RWPE2 (cell line): ENCODE measurements at regions not wholly inside any gene's neighbourhood (a gene's known extent, or its start where the extent isn't known, plus 50 kb on each side); places are given as distances from the start of the nearest gene placed in this dataset.
"Not testable (repeated sequence)": the region's sequence is repeated elsewhere in the genome, so short reads cannot be mapped to it uniquely, and the experiment has no call there.

Source experiments
- ATAC-seq: fragments of 200-7000 bp; cut with Tn5 transposase; 3 replicates; pipeline ENCODE4 v1.9.1; 2021; ENCODE audit warnings: low read depth
- DNase-seq: peaks from one replicate; pipeline ENCODE4 v3.0.0-alpha.2; 2020; ENCODE audit warnings: low spot score
- H3K27ac ChIP-seq: fragments of 450-650 bp; 2 replicates; pipeline ENCODE4 v1.5.1; 2017; ENCODE audit warnings: mild to moderate bottlenecking; ENCODE audit not compliant: poor library complexity, severe bottlenecking
- H3K27me3 ChIP-seq: fragments of 250-450 bp; sonication (Bioruptor Pico); 2 replicates; pipeline ENCODE4 v1.5.1; 2021; ENCODE audit warnings: mild to moderate bottlenecking, moderate library complexity; ENCODE audit not compliant: insufficient read depth, poor library complexity, severe bottlenecking
- H3K36me3 ChIP-seq: fragments of 250-450 bp; sonication (Bioruptor Pico); 2 replicates; pipeline ENCODE4 v1.5.1; 2020; ENCODE audit warnings: low read depth, mild to moderate bottlenecking, moderate library complexity
- H3K4me1 ChIP-seq: fragments of 250-450 bp; sonication (Bioruptor Pico); 2 replicates; pipeline ENCODE4 v1.5.1; 2021; ENCODE audit warnings: mild to moderate bottlenecking, moderate library complexity; ENCODE audit not compliant: insufficient read depth, poor library complexity, severe bottlenecking
- H3K4me3 ChIP-seq: fragments of 250-450 bp; sonication (Bioruptor Pico); 2 replicates; pipeline ENCODE4 v1.5.1; 2021; ENCODE audit warnings: mild to moderate bottlenecking, moderate library complexity; ENCODE audit not compliant: severe bottlenecking
- H3K9me3 ChIP-seq: fragments of 250-450 bp; sonication (Bioruptor Pico); 2 replicates; pipeline ENCODE4 v1.5.1; 2021; ENCODE audit warnings: mild to moderate bottlenecking, moderate library complexity; ENCODE audit not compliant: severe bottlenecking
- TF ChIP-seq, protein P1 (sequence below): fragments of 450-650 bp; IDR thresholded peaks from one replicate; pipeline ENCODE4 v1.5.1; 2017; ENCODE audit warnings: mild to moderate bottlenecking, moderate library complexity; ENCODE audit not compliant: poor library complexity, severe bottlenecking

DNA sequence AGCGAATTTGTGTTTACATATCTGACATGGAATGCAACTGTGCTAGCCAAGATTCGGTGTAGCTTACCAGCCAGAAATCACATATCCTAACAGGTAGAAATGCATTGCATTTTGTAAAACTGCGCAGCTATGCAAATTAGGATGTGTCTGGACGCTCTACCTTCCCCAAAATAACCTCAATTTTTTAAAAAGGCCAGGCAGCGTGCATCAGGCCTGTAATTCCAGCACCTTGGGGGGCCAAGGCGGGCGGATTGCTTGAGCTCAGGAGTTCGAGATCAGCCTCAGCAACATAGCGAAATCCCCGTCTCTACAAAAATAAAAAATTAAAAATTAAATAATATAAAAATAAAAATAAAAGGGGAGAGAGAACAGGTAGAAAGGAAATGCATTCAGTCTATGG, 305.0 kb downstream of the TYW1 start:
- Histone ChIP-seq H3K36me3 (peaks cover 7% of the 10 kb centered on the region), H3K27ac (peak overlapping the region; percentile 62), H3K4me1 (peaks cover 4% of the 10 kb centered on the region), H3K27me3 (no peaks in the 10 kb centered on the region), H3K9me3 (no peaks in the 10 kb centered on the region), H3K4me3 (peak overlapping the region; percentile 84)
- TF ChIP-seq, protein P1, sequence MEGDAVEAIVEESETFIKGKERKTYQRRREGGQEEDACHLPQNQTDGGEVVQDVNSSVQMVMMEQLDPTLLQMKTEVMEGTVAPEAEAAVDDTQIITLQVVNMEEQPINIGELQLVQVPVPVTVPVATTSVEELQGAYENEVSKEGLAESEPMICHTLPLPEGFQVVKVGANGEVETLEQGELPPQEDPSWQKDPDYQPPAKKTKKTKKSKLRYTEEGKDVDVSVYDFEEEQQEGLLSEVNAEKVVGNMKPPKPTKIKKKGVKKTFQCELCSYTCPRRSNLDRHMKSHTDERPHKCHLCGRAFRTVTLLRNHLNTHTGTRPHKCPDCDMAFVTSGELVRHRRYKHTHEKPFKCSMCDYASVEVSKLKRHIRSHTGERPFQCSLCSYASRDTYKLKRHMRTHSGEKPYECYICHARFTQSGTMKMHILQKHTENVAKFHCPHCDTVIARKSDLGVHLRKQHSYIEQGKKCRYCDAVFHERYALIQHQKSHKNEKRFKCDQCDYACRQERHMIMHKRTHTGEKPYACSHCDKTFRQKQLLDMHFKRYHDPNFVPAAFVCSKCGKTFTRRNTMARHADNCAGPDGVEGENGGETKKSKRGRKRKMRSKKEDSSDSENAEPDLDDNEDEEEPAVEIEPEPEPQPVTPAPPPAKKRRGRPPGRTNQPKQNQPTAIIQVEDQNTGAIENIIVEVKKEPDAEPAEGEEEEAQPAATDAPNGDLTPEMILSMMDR: no peak
- DNase-seq (no peak), ATAC-seq (no peak)

- peaks cover 13% of the 10 kb centered on the region for H3K36me3 ChIP-seq
- peaks cover 4% of the 10 kb centered on the region for H3K4me1 ChIP-seq
- H3K27me3 ChIP-seq: no peaks in the 10 kb centered on the region
- peak overlapping the region; percentile 84 for H3K4me3 ChIP-seq
- DNase-seq: peak; percentile 97
- TF ChIP-seq, protein P1: peak; percentile 28
- peak; percentile 90 for ATAC-seq
- no peaks in the 10 kb centered on the region for H3K9me3 ChIP-seq
- H3K27ac ChIP-seq: peak overlapping the region; percentile 62
These were observed 305.7 kb downstream of the TYW1 start for GRCh38 chr7:67302113-67303039.

DNA sequence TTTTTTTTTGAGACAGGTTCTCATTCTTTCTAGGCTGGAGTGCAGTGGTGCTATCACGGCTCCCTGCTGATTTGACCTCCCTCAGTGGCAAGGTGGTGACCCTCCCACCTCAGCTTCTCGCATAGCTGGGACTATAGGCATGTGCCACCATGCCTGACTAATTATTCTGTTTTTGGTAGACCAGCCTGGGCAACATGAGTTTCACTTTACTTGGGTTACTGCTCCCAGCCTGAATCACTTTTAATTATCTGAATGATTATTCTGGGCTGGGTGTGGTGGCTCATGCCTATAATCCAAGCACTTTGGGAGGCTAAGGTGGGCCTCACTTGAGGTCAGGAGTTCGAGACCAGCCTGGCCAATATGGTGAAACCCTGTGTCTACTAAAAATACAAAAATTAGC, 308.2 kb downstream of the TYW1 start:
- H3K27me3 ChIP-seq, H3K4me3 ChIP-seq, DNase-seq, H3K9me3 ChIP-seq, H3K4me1 ChIP-seq, H3K27ac ChIP-seq, ATAC-seq: not testable (repeated sequence)
- H3K36me3 ChIP-seq: peaks cover 38% of the 10 kb centered on the region

DNA sequence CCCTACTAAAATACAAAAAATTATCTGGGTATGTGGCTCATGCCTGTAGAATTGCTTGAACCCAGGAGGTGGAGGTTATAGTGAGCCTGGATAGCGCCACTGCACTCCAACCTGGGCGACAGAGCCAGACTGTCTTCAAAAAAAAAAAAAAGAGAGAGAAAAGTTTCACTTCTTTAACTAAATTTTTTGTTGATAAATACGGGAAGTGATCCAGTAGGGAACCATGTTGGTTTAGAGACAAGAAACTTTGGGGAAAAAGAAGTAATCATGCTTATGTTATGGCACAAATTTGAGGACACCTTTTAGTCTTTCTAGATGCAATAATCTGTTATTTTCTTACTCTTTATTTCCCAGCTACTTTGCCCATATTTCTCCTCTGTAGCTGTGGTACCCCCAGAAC, 309.7 kb downstream of the TYW1 start:
- no peaks in the 10 kb centered on the region for H3K9me3 ChIP-seq
- peak overlapping the region; percentile 10 for H3K27ac ChIP-seq
- TF ChIP-seq, protein P1: no peak
- DNase-seq (no peak), ATAC-seq (no peak)
- peaks cover 3% of the 10 kb centered on the region for H3K4me1 ChIP-seq
- no peaks in the 10 kb centered on the region for H3K27me3 ChIP-seq
- H3K36me3 ChIP-seq: peaks cover 52% of the 10 kb centered on the region
- no peak overlapping the region for H3K4me3 ChIP-seq

DNA sequence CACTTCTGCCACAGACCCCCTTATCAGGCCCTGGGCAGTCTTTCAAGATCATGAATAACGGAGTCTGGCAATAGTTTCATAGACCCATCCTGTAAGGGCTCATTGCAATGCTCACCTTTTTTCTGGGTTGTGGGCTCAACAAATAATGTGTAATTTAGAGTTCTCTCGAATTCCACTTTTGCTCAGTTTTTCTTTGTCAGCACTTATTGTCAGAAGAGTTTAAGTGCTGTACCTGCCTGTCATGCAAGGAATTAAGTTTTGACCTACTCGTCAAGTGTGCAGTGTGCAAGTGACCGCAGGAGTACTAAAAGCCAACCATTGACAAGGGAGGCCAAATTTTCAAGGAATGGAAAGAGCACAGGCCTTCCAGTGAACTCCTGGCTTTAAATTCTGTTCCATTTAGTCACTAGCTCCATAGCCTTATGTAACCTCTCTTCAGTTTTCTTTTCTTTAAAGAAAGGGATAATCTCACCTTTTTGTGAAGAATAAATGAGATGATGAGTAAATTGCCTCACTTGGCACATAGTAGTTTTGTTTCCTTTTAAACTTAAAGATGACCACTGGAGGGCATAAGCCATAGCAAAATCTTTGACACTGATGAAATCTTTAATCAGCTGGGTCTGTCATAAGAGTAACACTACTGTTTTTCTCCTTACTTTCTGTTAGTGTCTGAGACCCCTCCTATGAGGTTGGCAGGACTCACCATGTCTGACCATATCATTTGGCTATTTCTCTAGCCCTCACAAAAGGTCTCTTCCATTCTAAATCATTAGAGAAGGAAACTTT, 313.3 kb downstream of the TYW1 start:
- ATAC-seq (no peak), DNase-seq (no peak)
- Histone ChIP-seq H3K4me1 (no peaks in the 10 kb centered on the region), H3K27me3 (no peaks in the 10 kb centered on the region), H3K36me3 (peaks cover 76% of the 10 kb centered on the region), H3K27ac (no peak overlapping the region), H3K4me3 (no peak overlapping the region), H3K9me3 (no peaks in the 10 kb centered on the region)
- TF ChIP-seq, protein P1: no peak
